Ureter (tissue), 1 donor: ENCODE measurements at regions not wholly inside any gene's neighbourhood (a gene's known extent, or its start where the extent isn't known, plus 50 kb on each side); places are given as distances from the start of the nearest gene placed in this dataset.

Source experiments
- DNase-seq: peaks from one replicate; pipeline ENCODE4 v3.0.0-alpha.2; 2020; ENCODE audit warnings: low spot score
- donor health status: DM: yes; HTN: yes; CAD: no.

DNA sequence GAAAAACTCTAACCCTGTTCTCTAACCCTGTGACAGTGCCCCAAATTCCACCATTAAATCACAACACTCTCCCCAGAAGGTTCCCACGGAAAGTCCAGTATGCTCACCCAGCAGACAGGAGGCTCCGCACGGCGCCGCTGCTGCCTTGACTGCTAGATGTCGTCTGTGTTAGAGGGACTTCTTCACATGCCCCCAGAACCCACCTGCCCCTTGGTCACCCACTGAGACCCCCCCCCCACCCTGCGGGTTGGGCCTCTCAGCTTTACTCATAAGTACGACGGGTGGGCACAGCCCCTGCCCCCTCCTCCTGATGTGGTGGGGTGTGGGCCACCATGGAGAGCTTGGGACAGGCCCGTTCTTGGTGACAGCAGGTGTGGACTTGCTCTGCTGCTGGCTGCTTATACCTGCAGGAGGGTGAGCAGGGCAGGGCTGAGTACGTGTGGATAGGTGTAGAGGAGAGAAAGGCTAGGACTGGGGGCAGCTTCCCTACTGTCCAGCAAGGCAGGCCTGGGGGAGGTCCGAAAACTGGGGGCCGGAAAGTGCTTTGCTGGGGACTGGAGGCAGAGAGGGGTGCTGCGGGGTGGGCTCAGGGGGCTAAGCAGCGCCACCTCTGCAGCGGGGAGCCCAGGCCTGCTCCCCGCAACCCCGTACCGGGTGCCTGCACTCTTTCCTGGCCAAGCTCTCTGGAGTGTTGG lies 57.5 kb upstream of the OLFM1 start:
- DNase-seq = no peak

DNA sequence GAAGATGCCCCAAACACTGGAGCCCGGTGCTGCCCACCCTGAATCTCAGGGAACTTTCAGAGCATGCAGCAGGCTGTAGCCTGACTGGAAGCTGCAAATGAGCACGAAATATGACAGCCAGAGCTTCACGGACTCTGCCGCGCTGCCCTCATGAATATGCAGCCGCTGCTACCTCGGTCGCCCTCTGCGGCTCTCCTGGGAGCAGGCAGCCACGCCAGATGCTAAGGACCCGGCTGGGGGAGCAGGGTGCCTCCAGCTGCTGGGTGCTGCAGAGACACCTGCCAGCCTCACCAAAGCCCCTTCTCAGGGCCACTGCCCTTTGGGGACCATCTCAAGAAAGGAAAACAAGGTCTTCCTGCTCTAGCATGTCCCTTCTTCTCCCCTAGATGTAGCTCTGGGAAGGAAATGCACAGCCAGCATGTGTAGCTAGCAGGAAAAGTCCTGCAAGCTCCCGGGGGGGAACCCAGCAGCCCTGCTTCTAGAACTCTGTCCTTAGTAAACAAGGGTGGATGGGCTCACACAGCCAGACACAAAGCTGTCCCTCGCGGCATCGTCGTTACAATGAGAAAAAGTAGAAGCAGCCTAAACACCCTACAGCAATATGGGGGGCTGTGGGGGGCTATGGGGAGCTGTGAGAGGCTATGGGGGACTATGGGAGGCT lies 56.8 kb upstream of the OLFM1 start:
- DNase-seq = no peak

DNA sequence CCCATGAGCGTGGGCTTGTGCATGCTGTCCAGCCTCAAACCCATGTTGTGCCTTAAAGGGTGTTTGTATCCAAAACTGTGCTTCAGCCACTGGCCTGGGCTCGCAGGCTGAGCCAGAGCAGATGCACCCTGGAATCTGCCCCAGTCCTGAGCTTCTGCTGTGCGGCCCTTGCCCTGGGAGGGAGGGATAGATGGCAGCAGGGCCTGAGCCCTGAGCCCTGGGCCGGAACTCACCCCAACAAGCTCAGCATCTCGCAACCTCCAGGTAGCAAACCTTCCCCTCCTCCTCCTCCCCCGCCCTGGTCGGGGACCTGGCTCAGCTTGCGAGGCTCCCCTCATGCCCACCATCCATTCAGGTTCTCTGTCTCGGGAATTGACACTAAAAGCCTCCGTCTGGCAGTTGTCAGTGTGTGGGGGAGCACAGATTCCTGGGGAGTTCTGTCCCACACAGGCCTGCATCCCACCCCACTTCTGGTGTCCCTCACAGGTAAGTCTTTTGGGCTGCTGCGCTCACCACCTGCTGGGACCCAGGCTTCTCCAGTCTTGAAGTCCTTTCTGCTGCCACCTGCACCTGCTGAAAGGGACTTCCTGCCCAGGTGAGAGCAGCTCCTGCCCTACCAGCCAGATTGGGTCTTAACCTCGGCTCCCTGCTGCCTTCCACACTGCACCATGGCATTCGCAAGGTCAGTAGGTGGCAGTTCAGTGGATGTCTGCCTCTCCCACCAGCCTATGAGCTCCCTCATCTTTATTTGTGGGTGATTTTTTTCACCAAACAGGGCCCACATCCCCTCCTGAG lies 55.2 kb upstream of the OLFM1 start:
- no peak for DNase-seq

DNA sequence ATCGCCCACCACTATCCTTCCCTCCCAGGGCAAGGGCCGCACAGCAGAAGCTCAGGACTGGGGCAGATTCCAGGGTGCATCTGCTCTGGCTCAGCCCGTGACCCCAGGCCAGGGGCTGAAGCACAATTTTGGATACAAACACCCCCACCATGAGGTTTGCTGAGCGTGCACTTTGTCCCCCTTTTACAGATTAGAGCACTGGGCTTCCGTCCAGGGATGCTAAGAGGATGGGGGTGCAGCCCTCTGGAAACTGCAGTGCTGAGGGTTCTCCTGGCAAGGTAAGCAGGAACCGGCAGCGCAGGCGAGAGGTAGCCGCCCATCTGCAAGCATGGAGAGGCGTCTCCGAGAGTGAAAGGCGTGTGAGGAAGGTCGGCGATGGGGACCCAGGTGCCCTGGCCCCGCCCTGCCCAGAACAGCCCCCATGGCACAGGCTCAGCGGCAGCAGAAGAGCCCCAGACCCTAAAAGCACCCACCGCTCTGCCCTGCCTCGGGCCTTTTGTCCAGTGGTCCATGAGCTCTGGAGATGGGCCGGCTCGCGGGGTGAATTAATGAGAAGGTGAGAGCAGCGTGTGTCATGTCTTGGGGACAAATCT lies 54.5 kb upstream of the OLFM1 start:
- no peak for DNase-seq

DNA sequence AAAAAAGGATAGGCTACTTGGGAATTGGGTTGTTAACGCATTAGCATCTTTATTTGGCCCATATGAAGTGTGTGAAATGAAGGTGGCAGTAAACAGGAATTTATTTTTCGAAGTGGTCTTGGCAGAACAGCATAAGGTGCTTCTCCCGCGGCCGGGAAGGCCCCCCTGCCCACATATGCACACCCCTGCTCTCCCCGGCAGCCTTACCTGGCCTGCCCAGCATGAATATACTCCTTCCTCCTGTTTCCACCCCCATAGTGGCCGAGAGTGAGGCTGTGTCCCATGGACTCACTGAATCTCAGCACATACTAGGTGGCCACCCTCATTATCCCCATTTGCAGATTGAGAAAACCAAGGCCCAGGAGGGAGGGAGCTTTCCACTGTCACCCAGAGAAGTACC lies 54.0 kb upstream of the OLFM1 start:
- no peak for DNase-seq

DNA sequence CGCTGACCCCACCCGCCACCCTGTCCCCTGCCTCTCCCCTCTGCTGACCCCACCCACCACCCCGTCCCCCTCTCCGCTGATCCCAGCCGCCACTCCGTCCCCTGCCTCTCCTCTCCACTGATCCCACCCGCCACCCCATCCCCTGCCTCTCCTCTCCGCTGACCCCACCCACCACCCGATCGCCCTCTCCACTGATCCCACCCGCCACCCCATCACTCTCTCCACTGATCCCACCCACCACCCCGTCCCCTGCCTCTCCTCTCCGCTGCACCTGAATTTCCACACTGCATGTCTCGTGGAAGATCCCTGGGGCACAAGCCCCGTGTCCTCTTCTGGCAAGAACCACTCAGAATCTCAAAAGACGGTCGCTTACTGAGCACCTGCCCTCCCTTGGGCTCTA lies 53.4 kb upstream of the OLFM1 start:
- DNase-seq = no peak

DNA sequence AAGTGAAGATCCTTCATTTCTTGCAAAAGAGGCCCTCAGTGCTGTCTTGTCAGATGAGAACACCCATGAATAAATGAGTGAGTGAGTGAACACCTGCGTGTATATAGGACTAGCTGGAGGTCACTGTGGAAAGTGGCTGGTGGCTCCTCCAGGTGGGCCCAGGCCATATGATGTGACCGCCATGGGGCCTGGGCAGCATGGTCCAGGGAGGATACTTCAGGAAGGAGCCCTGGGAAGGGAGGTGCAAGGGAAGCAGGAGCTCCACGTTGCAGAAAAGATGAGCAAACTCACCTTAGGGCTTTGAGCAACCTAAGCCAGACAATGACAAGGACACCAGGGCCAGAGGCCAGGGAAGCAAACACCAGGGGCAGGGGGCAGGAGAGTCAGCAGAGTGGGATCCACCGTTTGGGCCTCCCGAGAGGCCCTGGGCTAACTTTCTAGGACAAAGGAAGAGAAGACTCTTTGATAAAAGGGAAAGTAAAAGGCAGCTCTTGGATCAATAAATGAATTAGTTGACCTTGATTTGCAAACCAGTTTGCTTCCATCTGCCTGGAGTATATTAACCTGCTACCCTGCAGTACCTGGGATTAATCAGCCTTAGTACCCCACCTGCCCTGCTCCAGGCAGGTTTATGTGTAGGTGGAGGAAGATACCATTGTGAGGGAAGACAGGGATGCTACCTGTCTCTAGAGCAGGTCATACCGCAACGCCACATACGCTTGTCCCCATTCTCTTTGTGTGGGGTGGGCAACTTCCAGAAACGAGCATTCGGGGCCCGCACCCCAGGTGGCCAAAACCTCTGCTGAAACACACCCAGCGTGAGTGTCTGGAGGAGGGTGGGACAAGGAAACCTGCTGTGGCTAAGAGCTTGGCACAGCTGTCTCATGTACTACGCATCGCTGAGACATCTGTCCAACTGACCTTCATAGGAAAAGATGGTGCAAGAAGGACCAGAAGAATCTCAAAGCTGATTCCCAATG lies 51.4 kb upstream of the OLFM1 start:
- no peak for DNase-seq

DNA sequence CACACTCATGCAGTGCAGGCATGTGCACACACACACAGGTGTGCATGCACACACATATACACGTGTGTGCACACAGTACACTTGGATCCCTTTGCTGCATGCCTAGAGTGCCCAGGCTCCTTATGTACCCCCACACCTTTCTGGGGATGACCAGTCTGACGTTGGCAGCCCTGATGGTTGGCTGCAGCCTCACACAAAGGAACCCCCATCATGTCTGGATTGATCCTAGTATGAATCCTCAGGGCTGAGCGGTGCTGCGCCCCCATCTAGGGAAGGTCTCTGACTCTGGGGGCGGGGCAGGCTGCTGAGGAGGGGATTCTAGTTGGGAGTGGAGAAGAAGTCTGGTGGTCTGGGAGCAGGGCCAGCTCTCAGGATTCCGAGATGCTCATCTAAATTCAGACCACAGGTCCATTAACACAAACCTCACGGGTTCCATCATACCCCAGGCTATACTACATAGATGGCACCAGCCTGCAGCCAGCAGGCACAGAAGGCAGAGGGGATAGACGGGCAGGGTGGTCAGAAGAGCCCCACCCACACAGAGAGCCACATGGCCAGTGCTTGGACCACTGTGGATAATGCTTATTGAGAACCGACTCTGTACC lies 50.5 kb upstream of the OLFM1 start:
- no peak for DNase-seq

DNA sequence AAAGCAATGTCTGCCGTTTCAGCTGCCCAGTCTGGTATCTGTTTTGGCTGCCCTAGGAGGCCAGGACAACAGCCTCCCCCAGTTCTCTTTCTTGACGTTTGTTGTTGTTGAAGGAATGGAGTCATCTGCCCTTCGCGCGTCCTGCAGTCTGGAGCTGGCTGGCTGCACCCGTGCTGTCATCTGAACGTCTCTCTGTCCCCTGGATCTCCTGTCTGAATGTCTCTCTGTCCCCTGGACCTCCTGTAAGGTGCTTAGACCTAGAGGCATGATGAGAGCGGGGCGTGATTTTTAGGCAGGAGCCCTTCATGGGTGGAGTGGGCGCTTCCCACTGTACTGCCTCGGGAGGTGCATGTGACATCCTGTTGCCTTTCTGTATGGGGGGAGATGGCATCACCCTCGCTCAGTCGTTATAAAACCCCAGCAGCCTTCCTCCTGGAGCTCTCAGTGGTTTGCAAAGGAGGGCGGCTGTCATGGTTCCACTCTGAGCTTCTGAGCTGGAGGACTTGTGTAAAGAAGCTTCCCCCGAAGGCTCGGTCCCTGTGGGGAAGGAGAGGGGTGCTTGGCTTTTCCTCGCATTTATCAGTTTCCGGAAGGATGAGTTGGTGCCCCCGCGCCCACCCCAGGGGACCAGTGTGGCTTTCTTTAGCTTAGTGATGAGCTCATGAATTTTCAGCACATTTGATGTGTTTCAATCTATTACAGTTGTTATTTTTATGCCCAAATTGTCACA lies 49.8 kb upstream of the OLFM1 start:
- DNase-seq = no peak
